Adrenal gland (tissue), 5 donors: ENCODE measurements at regions not wholly inside any gene's neighbourhood (a gene's known extent, or its start where the extent isn't known, plus 50 kb on each side); places are given as distances from the start of the nearest gene placed in this dataset.

Experiments used
- POLR2A ChIP-seq, 2 donors: fragments of 450-650 bp; IDR thresholded peaks; one replicate each; pipeline ENCODE4 v1.6.1; 2017; ENCODE audit warnings: antibody characterized with exemption in 2 of 2, mild to moderate bottlenecking in 2 of 2, moderate library complexity in 1 of 2
- TF ChIP-seq, protein P1 (sequence below), 6 experiments: fragments of 450-650 bp in 4 of 6; fragments of 200-600 bp in 2 of 6; sonication (generic) in 1 of 6; IDR thresholded peaks; 1 replicate in 5 of 6; 2 replicates in 1 of 6; pipeline versions ENCODE4 v1.5.1 to v1.8.0; 2016 to 2021; ENCODE audit warnings: antibody characterized with exemption in 6 of 6, mild to moderate bottlenecking in 2 of 6, moderate library complexity in 1 of 6
- donor health status: DM: no; HTN: no; CAD: no.

DNA sequence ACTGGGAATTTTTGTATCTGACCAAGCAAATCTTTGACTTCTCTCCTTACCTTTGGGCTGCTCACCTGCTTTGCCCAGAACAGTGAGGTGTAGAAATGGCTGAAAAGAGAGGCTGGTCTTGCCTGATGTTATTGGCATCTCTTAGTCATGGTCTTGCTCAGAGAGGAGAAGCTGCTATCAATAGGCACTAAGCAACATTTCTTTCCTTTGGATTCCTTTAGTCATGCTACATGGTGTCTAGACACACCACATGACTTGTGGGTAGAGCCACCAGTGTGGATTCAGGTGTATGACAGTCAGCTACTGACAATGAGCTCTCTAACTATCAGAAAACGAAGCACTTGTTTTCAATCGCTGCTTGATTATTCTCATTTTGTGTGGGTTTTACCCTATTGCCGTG lies 341.3 kb upstream of the DCC start:
- TF ChIP-seq, protein P1, sequence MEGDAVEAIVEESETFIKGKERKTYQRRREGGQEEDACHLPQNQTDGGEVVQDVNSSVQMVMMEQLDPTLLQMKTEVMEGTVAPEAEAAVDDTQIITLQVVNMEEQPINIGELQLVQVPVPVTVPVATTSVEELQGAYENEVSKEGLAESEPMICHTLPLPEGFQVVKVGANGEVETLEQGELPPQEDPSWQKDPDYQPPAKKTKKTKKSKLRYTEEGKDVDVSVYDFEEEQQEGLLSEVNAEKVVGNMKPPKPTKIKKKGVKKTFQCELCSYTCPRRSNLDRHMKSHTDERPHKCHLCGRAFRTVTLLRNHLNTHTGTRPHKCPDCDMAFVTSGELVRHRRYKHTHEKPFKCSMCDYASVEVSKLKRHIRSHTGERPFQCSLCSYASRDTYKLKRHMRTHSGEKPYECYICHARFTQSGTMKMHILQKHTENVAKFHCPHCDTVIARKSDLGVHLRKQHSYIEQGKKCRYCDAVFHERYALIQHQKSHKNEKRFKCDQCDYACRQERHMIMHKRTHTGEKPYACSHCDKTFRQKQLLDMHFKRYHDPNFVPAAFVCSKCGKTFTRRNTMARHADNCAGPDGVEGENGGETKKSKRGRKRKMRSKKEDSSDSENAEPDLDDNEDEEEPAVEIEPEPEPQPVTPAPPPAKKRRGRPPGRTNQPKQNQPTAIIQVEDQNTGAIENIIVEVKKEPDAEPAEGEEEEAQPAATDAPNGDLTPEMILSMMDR (IDR thresholded peaks at IDR 0.05) = no peak
- TF ChIP-seq POLR2A (IDR thresholded peaks at IDR 0.05) = no peak
